ENCODE measurements at regions not wholly inside any gene's neighbourhood (a gene's known extent, or its start where the extent isn't known, plus 50 kb on each side); places are given as distances from the start of the nearest gene placed in this dataset.

- no peak overlapping the region for H3K27ac ChIP-seq
- peaks cover 0 to 41% (median 4%) of the 10 kb centered on the region in 3 donors for H3K4me1 ChIP-seq
- no peaks in the 10 kb centered on the region for H3K36me3 ChIP-seq
- 82 to 92% methylated on average over 2 of the region's 2 CpGs for WGBS, 2 donors (ENCODE audit: low coverage in 1 of 2)
- H3K9me3 ChIP-seq: no peaks in the 10 kb centered on the region
- no peak for ATAC-seq
- TF ChIP-seq POLR2A (IDR thresholded peaks at IDR 0.05) (no peak), EP300 (IDR thresholded peaks at IDR 0.05) (no peak), POLR2AphosphoS5 (IDR thresholded peaks at IDR 0.05) (no peak)
- TF ChIP-seq, protein P1, sequence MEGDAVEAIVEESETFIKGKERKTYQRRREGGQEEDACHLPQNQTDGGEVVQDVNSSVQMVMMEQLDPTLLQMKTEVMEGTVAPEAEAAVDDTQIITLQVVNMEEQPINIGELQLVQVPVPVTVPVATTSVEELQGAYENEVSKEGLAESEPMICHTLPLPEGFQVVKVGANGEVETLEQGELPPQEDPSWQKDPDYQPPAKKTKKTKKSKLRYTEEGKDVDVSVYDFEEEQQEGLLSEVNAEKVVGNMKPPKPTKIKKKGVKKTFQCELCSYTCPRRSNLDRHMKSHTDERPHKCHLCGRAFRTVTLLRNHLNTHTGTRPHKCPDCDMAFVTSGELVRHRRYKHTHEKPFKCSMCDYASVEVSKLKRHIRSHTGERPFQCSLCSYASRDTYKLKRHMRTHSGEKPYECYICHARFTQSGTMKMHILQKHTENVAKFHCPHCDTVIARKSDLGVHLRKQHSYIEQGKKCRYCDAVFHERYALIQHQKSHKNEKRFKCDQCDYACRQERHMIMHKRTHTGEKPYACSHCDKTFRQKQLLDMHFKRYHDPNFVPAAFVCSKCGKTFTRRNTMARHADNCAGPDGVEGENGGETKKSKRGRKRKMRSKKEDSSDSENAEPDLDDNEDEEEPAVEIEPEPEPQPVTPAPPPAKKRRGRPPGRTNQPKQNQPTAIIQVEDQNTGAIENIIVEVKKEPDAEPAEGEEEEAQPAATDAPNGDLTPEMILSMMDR (IDR thresholded peaks at IDR 0.05): no peak
- H3K27me3 ChIP-seq: no peaks in the 10 kb centered on the region
- H3K4me3 ChIP-seq: no peak overlapping the region
These were observed 645.9 kb downstream of the OTOL1 start for GRCh38 chr3:162142511-162142910.

GRCh38 chr3:162143180-162143579, 646.6 kb downstream of the OTOL1 start:
- no peaks in the 10 kb centered on the region for H3K36me3 ChIP-seq
- no peaks in the 10 kb centered on the region for H3K9me3 ChIP-seq
- peaks cover 0 to 39% (median 4%) of the 10 kb centered on the region in 3 donors for H3K4me1 ChIP-seq
- TF ChIP-seq POLR2A (IDR thresholded peaks at IDR 0.05): no peak
- no peak for TF ChIP-seq EP300 (IDR thresholded peaks at IDR 0.05)
- TF ChIP-seq POLR2AphosphoS5 (IDR thresholded peaks at IDR 0.05): no peak
- TF ChIP-seq, protein P1 (IDR thresholded peaks at IDR 0.05): no peak
- H3K4me3 ChIP-seq: no peak overlapping the region
- H3K27ac ChIP-seq: no peak overlapping the region
- H3K27me3 ChIP-seq: no peaks in the 10 kb centered on the region
- ATAC-seq: no peak

DNA sequence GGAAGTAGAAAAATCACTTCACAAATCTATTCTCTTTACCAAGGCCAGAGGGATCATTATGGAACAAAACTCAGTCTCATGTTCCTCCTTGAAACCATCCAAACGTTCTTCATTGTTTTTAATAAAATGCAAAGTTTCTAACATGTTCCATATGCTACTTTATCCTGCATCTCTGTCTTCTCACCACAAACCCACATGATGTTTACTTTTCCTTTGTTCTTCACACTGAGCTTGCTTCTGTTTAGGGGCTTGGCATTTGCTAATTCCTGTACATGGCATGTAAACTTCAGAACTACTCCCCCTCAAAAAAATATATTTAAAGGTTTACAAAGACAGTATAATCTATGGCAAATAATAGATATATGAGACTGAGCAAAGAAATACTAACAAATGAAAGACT, 651.4 kb downstream of the OTOL1 start:
- 16 to 67% methylated on average over 1 of the region's 1 CpG for WGBS, 2 donors (ENCODE audit: low coverage in 1 of 2)
- Histone ChIP-seq H3K9me3 (no peaks in the 10 kb centered on the region), H3K4me1 (no peaks in the 10 kb centered on the region), H3K27me3 (no peaks in the 10 kb centered on the region), H3K4me3 (no peak overlapping the region), H3K27ac (no peak overlapping the region), H3K36me3 (no peaks in the 10 kb centered on the region)
- no peak for TF ChIP-seq POLR2A (IDR thresholded peaks at IDR 0.05)
- TF ChIP-seq EP300 (IDR thresholded peaks at IDR 0.05): no peak
- no peak for TF ChIP-seq POLR2AphosphoS5 (IDR thresholded peaks at IDR 0.05)
- TF ChIP-seq, protein P1 (IDR thresholded peaks at IDR 0.05): no peak
- no peak for ATAC-seq

DNA sequence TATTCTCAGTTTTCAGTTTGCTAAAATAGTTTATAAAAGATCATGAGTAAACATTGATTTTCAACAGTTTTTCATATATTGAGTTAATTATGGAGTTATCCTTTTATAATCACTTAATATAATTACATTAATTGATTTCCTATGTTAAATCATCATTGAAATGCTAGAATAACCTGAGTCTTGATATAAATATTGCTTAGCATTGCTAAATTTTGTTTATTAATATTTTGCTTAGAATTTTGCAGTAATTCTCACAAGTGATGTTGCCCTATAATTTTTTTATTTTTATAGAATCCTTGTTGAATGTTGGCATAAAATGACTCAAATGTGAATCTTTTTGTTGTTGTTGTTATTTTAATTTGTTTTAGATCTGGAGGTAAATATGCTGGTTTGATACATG, 654.2 kb downstream of the OTOL1 start:
- H3K36me3 ChIP-seq: no peaks in the 10 kb centered on the region
- H3K27ac ChIP-seq: no peak overlapping the region
- H3K27me3 ChIP-seq: no peaks in the 10 kb centered on the region
- no peak overlapping the region for H3K4me3 ChIP-seq
- TF ChIP-seq POLR2A (IDR thresholded peaks at IDR 0.05) (no peak), POLR2AphosphoS5 (IDR thresholded peaks at IDR 0.05) (no peak), EP300 (IDR thresholded peaks at IDR 0.05) (no peak)
- TF ChIP-seq, protein P1 (IDR thresholded peaks at IDR 0.05): no peak
- no peaks in the 10 kb centered on the region for H3K9me3 ChIP-seq
- no peaks in the 10 kb centered on the region for H3K4me1 ChIP-seq
- ATAC-seq: no peak

- TF ChIP-seq EP300 (IDR thresholded peaks at IDR 0.05) (no peak), POLR2A (IDR thresholded peaks at IDR 0.05) (no peak), POLR2AphosphoS5 (IDR thresholded peaks at IDR 0.05) (no peak)
- TF ChIP-seq, protein P1 (IDR thresholded peaks at IDR 0.05): no peak
- Histone ChIP-seq H3K27me3 (no peaks in the 10 kb centered on the region), H3K36me3 (no peaks in the 10 kb centered on the region), H3K27ac (no peak overlapping the region), H3K9me3 (no peaks in the 10 kb centered on the region), H3K4me3 (no peak overlapping the region), H3K4me1 (no peaks in the 10 kb centered on the region)
- WGBS, 2 donors (ENCODE audit: low coverage in 1 of 2): 85 to 92% methylated on average over 2 of the region's 2 CpGs
- no peak for ATAC-seq
These were observed 656.0 kb downstream of the OTOL1 start for GRCh38 chr3:162152636-162153035.

All from gastroesophageal sphincter (tissue), 4 donors.